ENCODE measurements at regions not wholly inside any gene's neighbourhood (a gene's known extent, or its start where the extent isn't known, plus 50 kb on each side); places are given as distances from the start of the nearest gene placed in this dataset.

- DNase-seq: no peak
These were observed 104.7 kb upstream of the PKDCC start for GRCh38 chr2:41943159-41943558.

- no peak for DNase-seq
These were observed 103.5 kb upstream of the PKDCC start for GRCh38 chr2:41944220-41944880.

- no peak for DNase-seq
These were observed 100.0 kb upstream of the PKDCC start for GRCh38 chr2:41947701-41948396.

GRCh38 chr2:41948397-41948763 lies 99.4 kb upstream of the PKDCC start:
- no peak for DNase-seq

GRCh38 chr2:41949091-41949882 lies 98.5 kb upstream of the PKDCC start:
- no peak for DNase-seq

- DNase-seq: no peak
These were observed 97.7 kb upstream of the PKDCC start for GRCh38 chr2:41949883-41950665.

GRCh38 chr2:41950666-41950960 lies 97.2 kb upstream of the PKDCC start:
- no peak for DNase-seq

- no peak for DNase-seq
These were observed 93.2 kb upstream of the PKDCC start for GRCh38 chr2:41954304-41955291.

- no peak for DNase-seq
These were observed 92.3 kb upstream of the PKDCC start for GRCh38 chr2:41955316-41956043.

GRCh38 chr2:41957431-41957830 lies 90.4 kb upstream of the PKDCC start:
- DNase-seq: no peak

- no peak for DNase-seq
These were observed 89.6 kb upstream of the PKDCC start for GRCh38 chr2:41958251-41958650.

- DNase-seq: no peak
These were observed 89.0 kb upstream of the PKDCC start for GRCh38 chr2:41958775-41959174.

- DNase-seq: no peak
These were observed 88.1 kb upstream of the PKDCC start for GRCh38 chr2:41959760-41960159.

- no peak for DNase-seq
These were observed 84.7 kb upstream of the PKDCC start for GRCh38 chr2:41962922-41963622.

- DNase-seq: peak; percentile 78
These were observed 83.9 kb upstream of the PKDCC start for GRCh38 chr2:41963661-41964525.

GRCh38 chr2:41965173-41965908 lies 82.5 kb upstream of the PKDCC start:
- DNase-seq: no peak

- no peak for DNase-seq
These were observed 81.9 kb upstream of the PKDCC start for GRCh38 chr2:41965909-41966295.

- peak; percentile 93 for DNase-seq
These were observed 81.4 kb upstream of the PKDCC start for GRCh38 chr2:41966431-41966893.

- DNase-seq: no peak
These were observed 80.9 kb upstream of the PKDCC start for GRCh38 chr2:41966920-41967319.
